K562 (cell line): ENCODE measurements at regions not wholly inside any gene's neighbourhood (a gene's known extent, or its start where the extent isn't known, plus 50 kb on each side); places are given as distances from the start of the nearest gene placed in this dataset.

Source experiments
- FOS ChIP-seq: IDR thresholded peaks from 3 replicates; pipeline ENCODE4 v1.6.1; 2011; ENCODE audit not compliant: insufficient read length; ENCODE audit errors: extremely low read depth
- MTA2 ChIP-seq: fragments of 450-650 bp; IDR thresholded peaks from 2 replicates; pipeline ENCODE4 v1.6.1; 2016; ENCODE audit warnings: low read depth
- ZC3H11A ChIP-seq: IDR thresholded peaks from 2 replicates; pipeline ENCODE4 v1.6.1; 2012; ENCODE audit warnings: low read depth, low read length, improper control_type of control experiment
- TF ChIP-seq, protein P1 (sequence below), 2 experiments: fragments of 450-650 bp; conservative IDR thresholded peaks; 2 replicates each; pipeline ENCODE4 v1.6.1; 2017; ENCODE audit warnings: mild to moderate bottlenecking in 2 of 2, moderate library complexity in 2 of 2

DNA sequence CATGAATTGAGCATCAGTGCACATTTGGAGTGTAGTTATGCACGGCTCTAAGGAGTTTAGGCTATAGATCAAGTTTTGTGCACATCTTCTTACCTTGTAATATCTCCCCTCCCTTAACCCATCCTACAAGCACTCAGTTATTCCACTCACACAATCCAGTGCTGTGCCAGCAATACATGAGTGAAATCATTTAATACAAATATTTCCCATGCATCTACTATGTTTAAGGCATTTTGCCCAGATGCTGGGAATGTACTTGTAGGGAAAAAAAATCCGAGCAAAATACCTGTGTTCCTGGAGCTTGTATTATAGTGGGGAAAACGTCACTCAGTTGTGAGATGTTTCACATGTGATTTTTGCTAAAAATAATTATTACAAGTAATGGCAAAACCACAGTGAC lies 191.6 kb upstream of the LDB2 start:
- TF ChIP-seq ZC3H11A (no peak), MTA2 (no peak), FOS (no peak)
- TF ChIP-seq, protein P1, sequence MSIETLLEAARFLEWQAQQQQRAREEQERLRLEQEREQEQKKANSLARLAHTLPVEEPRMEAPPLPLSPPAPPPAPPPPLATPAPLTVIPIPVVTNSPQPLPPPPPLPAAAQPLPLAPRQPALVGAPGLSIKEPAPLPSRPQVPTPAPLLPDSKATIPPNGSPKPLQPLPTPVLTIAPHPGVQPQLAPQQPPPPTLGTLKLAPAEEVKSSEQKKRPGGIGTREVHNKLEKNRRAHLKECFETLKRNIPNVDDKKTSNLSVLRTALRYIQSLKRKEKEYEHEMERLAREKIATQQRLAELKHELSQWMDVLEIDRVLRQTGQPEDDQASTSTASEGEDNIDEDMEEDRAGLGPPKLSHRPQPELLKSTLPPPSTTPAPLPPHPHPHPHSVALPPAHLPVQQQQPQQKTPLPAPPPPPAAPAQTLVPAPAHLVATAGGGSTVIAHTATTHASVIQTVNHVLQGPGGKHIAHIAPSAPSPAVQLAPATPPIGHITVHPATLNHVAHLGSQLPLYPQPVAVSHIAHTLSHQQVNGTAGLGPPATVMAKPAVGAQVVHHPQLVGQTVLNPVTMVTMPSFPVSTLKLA (conservative IDR thresholded peaks at IDR 0.05) = no peak
